ENCODE measurements at regions not wholly inside any gene's neighbourhood (a gene's known extent, or its start where the extent isn't known, plus 50 kb on each side); places are given as distances from the start of the nearest gene placed in this dataset.

DNA sequence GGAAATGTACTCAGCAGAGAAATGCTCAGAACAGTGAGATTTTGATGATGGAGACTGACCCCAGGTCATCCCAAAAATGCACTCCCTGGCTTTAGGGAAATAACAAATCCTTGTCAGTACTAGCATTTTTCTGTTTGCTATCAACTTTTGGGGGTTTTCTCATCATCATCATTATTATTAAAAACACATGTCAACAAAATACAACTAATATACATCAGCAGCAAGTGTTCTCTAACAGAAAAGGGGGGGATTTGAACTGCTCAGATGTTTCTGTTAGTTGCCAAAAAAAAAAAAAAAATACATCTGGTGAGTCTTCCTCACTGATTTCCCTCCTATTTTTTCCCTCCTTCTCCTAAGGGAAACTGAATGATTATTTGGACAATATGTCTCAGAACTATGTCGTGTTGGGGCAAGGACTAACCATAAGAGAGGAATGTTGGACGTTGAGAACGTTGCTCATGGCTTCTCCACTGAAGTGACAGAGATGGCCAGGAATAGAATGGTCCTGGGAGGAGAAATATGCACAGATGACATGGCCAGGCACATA, 230.0 kb upstream of the MCTP2 start:
- TF ChIP-seq POLR2A (IDR thresholded peaks at IDR 0.05): no peak
- TF ChIP-seq CTCF (IDR thresholded peaks at IDR 0.05): no peak
